ENCODE measurements at regions not wholly inside any gene's neighbourhood (a gene's known extent, or its start where the extent isn't known, plus 50 kb on each side); places are given as distances from the start of the nearest gene placed in this dataset.

DNA sequence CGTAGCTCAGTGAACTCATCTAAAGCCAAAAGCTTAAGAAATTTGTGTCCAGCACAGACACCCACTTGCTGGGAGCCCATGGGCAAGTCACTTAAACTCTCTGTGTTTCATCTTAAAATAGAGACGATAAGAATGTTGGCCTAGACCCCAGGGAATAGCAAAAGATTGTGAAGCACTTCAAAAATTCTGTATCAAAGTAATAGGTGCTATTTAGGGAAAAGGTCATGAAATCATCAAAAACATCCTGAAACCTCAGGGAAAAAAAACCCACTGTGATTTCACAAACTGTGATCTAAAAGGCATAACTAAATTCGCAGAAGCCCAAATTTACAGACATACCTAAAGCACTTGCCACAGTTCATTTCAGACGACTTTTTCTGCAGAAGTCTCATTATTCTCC, 278.3 kb downstream of the NR2F1-AS1 start:
- TF ChIP-seq, protein P1, sequence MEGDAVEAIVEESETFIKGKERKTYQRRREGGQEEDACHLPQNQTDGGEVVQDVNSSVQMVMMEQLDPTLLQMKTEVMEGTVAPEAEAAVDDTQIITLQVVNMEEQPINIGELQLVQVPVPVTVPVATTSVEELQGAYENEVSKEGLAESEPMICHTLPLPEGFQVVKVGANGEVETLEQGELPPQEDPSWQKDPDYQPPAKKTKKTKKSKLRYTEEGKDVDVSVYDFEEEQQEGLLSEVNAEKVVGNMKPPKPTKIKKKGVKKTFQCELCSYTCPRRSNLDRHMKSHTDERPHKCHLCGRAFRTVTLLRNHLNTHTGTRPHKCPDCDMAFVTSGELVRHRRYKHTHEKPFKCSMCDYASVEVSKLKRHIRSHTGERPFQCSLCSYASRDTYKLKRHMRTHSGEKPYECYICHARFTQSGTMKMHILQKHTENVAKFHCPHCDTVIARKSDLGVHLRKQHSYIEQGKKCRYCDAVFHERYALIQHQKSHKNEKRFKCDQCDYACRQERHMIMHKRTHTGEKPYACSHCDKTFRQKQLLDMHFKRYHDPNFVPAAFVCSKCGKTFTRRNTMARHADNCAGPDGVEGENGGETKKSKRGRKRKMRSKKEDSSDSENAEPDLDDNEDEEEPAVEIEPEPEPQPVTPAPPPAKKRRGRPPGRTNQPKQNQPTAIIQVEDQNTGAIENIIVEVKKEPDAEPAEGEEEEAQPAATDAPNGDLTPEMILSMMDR (conservative IDR thresholded peaks at IDR 0.05; ENCODE audit: low read depth, low read length): no peak
- DNase-seq (ENCODE audit: low read depth): no peak

GRCh38 chr5:93300945-93301344, 280.1 kb downstream of the NR2F1-AS1 start:
- DNase-seq (ENCODE audit: low read depth): no peak
- TF ChIP-seq, protein P1 (conservative IDR thresholded peaks at IDR 0.05; ENCODE audit: low read depth, low read length): no peak

More for the DNA sequence above, 278.3 kb downstream of the NR2F1-AS1 start:
- no peak overlapping the region for H3K4me3 ChIP-seq (ENCODE audit: low read depth, low read length)

DNA sequence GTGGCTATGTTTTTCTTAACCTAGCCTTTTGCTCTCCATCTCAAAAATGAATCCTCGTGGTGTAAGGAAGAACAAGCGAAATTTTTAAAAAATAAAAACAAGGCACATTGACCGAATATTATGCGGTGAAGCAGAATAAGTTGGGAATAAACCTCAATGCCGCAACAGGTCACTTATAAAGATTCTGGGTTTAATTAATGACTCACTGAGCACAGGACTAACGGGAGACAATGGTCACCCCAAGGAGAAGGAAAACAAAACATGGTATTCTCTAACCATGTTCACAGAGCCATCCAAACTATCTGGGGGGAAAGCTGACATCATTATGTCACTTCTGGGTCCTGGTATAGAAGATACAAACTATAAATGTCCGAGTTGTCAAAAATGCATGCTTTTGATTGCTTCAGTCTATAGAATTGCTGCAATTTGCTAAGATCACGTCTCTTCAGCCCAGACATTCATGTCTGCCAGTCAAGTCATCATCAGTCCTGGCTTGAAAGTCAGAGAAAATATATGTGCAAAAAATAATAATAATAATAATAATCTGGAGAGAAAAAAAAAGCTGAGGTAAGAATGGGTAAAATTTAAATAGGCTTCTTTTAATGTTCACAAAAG, 280.6 kb downstream of the NR2F1-AS1 start:
- TF ChIP-seq, protein P1 (conservative IDR thresholded peaks at IDR 0.05; ENCODE audit: low read depth, low read length): no peak
- DNase-seq (ENCODE audit: low read depth): no peak
- no peak overlapping the region for H3K4me3 ChIP-seq (ENCODE audit: low read depth, low read length)

More at GRCh38 chr5:93300945-93301344, 280.1 kb downstream of the NR2F1-AS1 start:
- no peak overlapping the region for H3K4me3 ChIP-seq (ENCODE audit: low read depth, low read length)

DNA sequence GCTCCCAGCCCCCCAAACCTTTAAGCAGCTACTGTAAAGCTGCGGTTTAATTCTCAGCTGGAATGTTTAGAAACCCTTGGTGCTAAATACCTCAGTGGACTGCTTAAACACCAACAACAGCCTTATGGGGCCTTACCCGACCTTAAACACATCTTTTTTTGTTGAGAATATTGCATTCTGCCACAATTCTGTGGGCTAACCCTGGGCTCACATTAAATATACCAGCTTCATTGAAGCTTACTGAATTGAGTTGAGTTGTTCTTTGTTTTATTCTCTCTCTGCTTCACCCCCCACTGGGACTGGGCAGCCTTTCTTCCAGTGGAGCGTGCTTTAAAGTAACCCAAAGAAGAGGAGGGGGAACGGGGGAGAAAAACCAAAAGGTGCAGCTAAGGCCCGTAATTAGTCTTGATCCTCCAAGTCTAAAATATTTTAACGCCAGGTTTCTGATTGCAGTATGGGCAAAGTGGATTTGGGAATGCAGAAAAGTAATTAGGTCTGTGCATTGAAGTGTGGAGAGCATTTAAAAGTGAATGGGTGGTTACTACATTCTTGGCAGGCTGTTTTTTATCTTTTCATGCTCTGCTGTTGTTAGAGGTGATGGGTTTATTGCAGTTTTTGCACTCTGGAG, 281.2 kb downstream of the NR2F1-AS1 start:
- H3K4me3 ChIP-seq (ENCODE audit: low read depth, low read length): no peak overlapping the region
- peak; percentile 88 for DNase-seq (ENCODE audit: low read depth)
- TF ChIP-seq, protein P1 (conservative IDR thresholded peaks at IDR 0.05; ENCODE audit: low read depth, low read length): no peak

- H3K4me3 ChIP-seq (ENCODE audit: low read depth, low read length): no peak overlapping the region
- TF ChIP-seq, protein P1 (conservative IDR thresholded peaks at IDR 0.05; ENCODE audit: low read depth, low read length): no peak
- DNase-seq (ENCODE audit: low read depth): no peak
These were observed 283.9 kb downstream of the NR2F1-AS1 start for GRCh38 chr5:93297116-93297515.

GRCh38 chr5:93296338-93296737, 284.7 kb downstream of the NR2F1-AS1 start:
- TF ChIP-seq, protein P1 (conservative IDR thresholded peaks at IDR 0.05; ENCODE audit: low read depth, low read length): no peak
- no peak overlapping the region for H3K4me3 ChIP-seq (ENCODE audit: low read depth, low read length)
- DNase-seq (ENCODE audit: low read depth): no peak

DNA sequence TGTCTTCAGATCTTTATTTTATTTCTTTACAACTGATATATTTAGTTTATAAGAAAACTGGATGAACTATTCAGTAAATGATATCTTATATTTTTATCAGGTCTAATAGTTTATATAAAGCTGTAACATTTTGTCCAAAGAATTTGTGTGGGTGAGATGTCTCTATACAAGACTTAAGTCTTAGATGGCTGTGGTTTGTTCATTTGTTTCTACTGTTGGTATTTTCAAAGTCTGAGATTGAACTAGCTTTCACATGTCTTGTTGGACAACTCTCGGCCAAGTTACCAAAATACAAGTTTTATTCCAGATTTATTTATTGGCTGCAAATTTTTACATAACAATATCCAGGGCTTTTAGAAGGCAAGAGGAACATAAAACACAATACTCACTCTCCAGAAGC, 286.0 kb downstream of the NR2F1-AS1 start:
- DNase-seq (ENCODE audit: low read depth): no peak
- no peak overlapping the region for H3K4me3 ChIP-seq (ENCODE audit: low read depth, low read length)
- TF ChIP-seq, protein P1 (conservative IDR thresholded peaks at IDR 0.05; ENCODE audit: low read depth, low read length): no peak

Data from epithelial cell of proximal tubule (primary cell).